ENCODE measurements at regions not wholly inside any gene's neighbourhood (a gene's known extent, or its start where the extent isn't known, plus 50 kb on each side); places are given as distances from the start of the nearest gene placed in this dataset.
A peak's percentile ranks its signal among the peaks of the same experiment; 100 is the strongest.
"Not testable (repeated sequence)": the region's sequence is repeated elsewhere in the genome, so short reads cannot be mapped to it uniquely, and the experiment has no call there.

DNA sequence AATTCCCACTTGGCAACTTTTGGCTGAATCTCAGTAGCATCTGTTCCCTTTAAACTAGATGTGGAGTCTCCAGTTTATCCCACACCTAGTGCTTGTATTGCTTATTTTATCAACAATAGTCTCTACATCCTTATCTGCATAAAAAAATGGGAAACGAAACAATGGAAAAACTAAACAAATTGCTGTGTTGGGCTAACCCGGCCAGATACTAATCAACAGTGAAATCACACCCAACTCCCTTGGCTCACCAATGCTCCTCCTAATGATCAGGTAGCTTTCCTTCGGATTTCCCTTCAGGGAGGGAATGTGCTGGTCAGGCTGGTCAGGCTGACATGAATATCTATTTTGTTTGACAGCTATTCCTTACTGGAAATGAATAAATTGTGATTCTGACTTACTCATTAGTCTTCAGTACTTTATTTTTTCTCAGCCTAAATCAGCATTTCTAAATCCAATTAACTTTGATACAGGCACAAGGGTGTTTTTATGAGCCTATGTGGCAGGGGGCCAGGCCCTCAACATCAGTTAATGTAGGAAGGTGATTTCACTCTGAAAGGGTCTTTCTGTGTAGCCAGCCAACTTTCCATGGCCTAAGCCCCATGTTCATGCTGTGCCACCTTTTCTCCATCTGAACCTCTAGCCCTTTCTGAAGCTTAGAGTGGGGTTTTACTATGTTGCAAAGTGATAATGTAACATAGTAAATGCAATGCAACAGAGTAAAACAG, 170.5 kb upstream of the NPSR1 start:
- DNase-seq (ENCODE audit: low read depth) = no peak

DNA sequence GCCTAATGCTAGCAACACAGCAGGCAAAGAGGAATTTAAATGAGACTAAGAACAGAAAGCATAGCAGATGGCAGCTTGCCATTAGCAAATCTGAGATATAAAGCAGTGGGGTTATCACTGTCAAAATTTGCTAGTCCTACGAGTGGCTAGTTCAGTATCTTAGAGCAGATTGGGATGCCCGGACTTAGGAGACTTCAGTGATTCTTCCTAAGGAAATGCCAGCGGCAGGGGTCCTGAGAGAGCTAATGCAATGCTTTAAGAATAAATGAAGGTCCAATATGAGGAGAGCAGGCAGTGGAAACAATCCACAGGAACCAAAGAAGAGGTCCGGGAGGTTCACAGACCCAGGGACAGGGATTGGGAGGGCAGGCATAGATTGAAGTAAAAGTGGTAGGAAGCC, 169.3 kb upstream of the NPSR1 start:
- no peak for DNase-seq (ENCODE audit: low read depth)

DNA sequence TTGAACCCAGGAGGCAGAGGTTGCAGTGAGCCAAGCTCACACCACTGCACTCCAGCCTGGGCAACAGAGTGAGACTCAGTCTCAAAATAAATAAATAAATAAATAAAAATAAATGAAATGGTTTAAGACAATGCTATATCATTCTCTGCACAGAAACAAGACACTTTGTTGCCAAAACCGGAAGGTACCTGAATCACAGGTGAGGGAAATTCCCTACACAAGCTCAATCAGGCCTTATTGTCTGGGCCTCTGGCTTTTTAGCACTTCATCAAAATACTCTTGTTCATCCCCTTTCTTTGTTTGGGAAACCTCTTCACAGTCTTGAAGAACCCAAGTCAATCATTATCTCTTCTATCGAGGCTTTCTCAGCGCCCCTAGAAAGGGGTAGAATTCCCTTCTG, 166.1 kb upstream of the NPSR1 start:
- no peak for DNase-seq (ENCODE audit: low read depth)

DNA sequence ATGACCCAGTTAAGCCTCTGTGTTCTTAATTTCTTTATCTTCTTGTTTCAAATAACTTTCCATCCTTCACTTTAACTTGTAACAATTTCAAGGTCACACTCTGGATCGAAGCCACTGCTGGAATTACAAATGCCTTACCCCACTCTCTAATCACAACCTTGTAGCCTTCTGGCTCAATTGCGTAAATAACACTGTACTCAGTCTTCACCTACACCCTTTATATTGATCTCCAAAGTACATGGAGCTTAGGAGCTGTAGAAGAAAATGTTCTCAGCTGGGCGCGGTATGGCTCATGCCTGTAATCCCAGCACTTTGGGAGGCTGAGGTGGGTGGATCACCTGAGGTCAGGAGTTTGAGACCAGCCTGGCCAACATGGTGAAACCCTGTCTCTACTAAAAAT, 164.3 kb upstream of the NPSR1 start:
- DNase-seq (ENCODE audit: low read depth) = no peak

DNA sequence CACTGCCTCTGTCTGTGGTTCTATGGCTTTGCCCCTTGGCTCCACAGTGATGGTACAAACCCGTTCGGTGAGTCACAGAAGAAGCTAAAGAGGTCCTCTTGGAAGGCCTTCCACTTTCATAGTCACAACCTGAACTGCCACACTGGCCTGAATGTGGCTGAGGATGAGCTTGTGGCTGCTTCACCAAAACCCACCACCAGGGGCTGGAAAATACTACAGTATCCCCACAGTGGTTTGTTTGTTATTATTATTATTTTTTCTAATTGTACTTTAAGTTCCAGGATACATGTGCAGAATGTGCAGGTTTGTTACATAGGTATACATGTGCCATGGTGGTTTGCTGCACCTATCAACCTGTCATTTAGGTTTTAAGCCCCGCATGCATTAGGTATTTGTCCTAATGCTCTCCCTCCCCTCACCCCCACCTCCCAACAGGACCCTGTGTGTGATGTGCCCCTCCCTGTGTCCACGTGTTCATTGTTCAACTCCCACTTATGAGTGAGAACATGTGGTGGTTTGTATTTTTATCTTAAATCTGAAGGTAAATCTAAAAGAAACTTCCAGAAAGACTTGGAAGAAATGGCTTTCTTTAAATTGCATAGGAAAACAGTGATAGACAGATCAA, 160.8 kb upstream of the NPSR1 start:
- DNase-seq (ENCODE audit: low read depth) = peak; percentile 0

DNA sequence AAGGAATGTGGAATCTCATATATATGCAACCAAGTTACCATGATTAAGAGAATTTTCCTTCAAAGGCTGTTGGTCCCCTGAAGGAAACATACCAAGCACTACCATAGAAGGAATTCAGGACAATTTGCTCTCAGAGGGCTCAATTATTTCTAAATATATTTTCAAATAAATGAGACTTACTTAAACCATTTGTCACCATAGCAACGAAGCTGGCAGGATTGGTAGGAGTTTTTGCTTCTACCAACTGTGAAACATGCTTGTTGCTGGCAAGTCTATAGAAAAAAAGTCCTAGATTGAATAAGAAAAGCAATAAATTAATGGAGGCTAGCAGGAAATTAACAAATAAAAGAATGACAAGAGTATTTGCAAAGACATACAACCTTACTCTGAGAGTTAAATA, 156.9 kb upstream of the NPSR1 start:
- no peak for DNase-seq (ENCODE audit: low read depth)

DNA sequence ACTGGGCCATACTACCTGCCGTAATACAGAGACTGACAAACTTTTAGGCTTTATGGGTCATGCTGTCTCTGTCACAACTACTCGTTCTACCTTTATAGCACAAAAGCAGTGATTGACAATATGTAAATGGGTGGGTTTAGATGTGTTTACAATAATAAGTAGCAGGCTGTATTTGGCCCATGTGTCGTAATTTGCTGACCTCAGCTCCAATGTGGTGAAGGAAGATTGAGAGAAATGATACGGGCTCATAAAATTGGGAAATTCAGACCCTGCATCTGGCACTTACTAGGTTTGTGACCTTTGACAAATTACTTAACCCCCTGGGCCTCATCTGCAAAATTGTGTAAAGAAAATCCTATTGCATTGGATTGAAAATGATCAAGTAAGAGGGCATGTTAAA, 150.8 kb upstream of the NPSR1 start:
- DNase-seq (ENCODE audit: low read depth) = no peak

DNA sequence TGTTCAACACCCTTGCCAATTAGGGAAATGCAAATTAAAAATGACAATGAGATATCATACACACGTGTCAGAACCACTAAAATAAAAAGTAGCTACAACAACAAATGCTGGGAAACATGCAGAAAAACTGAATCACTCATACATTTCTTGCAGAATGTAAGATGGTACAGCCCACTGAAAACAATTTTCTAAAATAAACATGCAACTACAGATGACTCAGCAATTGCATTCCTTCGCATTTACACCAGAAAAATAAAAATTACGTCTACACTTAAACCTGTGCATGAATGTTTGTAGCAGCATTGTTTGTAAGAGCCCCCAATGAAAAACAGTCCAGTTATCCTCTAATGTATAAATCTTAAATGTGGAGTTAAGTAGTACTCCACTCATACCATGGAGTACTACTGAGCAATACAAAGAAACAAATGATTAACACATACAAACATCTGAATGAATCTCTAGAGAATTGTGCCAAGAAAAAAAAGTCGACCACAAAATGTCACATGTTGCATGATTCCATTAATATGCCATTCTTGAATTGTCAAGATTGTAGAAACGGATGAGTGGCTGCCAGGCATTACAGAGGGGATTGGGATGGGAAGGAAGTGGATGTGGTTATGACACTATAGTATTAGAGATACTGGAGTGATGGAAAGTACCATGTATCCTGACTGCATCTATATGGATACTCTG, 134.6 kb upstream of the NPSR1 start:
- peak; percentile 25 for DNase-seq (ENCODE audit: low read depth)

DNA sequence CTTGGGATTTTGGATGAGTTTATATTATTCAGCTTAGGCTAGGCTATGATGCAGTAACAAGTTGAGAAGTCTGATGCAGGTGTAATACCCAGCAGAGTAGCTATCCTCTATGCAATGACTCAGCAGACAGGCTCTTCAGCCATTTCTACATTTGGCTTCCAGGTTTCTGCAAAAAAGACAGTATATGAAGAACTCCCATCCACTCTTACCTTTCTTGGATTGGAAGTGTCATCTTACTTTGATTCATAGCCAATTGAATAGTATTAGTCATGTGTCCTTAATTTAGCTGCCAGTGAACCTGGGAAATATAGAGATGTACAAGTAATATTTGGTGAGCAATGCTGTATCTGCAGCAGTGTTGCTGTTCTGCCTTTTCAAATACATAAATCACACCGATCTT, 127.8 kb upstream of the NPSR1 start:
- DNase-seq (ENCODE audit: low read depth) = no peak

DNA sequence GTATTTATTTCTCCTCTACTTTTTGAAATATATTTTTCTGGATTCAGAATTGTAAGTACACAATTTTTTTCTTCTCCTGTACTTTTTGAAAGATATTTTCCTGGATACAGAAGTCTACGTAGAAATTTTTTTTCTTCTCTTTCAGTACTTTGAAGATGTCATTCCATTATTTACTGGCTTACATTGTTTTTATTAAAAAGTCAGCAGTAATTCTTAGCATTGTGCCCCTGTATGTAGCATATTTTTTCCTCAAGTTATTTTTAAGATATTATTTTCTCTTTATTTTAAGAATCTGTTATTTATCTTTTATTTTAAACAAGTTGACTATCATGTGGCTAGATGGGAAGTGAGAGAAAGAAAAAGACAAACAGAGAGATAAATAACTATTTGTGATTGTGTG, 119.0 kb upstream of the NPSR1 start:
- no peak for DNase-seq (ENCODE audit: low read depth)

DNA sequence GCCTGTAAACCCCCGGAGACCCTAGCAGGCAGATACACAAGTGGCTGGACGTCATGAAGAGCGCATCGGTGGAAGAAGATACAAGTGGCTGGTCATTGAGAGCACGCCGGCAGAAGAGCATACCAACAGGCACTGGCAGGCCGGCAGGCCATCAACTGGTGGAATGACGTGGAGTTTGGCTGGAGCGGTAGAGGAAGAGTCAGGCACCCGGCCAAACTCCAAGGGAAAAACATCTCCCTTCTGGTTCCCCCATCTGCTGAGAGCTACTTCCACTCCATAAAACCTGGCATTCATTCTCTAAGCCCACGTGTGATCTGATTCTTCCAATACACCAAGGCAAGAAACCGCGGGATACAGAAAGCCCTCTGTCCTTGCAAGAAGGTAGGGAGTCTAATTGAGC, 113.4 kb upstream of the NPSR1 start:
- no peak for DNase-seq (ENCODE audit: low read depth)

DNA sequence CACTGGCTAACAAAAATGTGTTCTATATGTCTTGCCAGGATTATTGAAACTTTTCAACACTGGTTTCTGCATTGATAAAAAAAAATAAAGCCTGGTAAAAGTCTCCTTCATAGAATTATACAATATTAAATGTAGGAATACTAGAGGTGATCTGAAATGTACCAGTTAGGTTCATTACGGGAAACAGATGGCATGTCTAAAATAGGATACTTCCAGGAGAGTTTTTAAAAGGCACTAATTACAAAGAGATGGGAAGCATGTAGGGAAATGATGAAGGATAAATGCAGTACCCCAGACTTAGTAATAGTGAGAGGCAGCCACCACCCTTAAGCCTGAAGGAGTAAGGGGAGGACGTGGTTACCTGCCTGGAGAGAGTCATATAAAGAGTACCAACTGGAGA, 107.0 kb upstream of the NPSR1 start:
- no peak for DNase-seq (ENCODE audit: low read depth)

DNA sequence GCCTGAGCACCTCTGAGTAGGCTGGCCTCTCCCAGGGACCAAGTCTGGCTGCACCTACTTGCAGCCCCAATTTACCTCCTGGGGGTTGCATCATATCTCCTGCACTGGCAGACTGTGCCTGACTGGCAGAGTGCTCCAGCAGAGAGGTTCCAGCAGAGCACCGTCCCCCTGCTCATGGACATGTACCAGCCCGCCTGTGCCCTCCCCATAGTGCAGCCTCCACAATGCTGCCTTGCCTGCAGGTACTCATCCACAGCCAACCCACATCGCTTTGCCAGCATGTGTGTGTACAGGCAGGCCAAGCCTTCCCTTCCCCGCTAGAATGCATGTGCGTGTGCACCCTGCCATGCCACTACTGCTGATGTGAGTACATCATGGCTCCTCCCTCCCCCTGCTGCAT, 105.5 kb upstream of the NPSR1 start:
- DNase-seq (ENCODE audit: low read depth) = no peak

DNA sequence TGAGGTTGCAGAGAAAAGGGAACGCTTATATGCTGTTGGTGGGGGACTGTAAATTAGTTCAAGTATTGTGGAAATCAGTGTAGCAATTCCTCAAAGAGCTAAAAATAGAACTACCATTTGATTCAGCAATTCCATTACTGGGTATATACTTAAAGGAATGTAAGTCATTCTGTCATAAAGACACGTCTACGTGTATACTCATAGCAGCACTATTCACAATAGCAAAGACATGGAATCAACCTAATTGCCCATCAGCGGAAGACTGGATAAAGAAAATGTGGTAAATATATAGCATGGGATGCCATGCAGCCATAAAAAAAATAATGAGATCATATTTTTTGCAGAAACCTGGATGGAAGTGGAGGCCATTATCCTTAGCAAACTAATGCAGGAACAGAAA, 100.0 kb upstream of the NPSR1 start:
- no peak for DNase-seq (ENCODE audit: low read depth)

DNA sequence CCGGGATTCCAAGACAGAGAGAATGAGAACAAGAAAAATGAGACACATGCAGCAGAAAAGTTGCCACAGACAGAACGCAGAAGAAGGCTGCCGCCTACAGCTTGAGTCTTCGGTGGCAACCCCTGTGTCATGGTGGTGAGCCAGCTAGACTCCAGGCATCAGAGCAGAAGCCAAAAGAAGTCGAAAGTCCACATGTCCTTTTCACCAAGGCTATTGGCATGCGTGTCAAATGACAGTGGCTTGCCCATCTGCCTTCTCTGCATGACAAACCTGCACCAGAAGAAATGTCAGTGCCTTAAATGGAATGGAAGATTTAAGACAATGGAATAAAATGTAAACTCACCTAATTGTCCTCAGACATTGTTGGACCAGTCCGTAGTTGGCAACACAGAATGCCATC, 93.9 kb upstream of the NPSR1 start:
- DNase-seq (ENCODE audit: low read depth) = no peak

DNA sequence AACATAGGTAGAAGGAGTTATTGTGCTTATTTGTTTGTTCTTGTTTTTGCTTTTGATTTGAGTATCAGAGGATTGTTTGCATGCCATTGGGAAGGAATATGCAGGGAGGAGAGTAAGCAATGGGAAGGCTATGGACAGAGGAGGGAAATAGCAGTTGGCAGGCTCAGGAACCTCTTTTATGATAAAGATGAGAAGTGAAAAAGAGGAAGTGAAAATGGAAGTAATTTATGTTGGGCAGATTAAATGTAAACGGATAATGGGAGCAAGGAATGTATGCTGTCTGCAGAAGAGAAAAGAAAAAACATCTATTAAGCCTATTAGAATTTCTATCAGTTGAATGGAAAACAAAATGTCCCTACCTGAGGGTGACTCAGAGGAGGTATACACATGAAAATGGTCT, 90.1 kb upstream of the NPSR1 start:
- DNase-seq (ENCODE audit: low read depth) = no peak

DNA sequence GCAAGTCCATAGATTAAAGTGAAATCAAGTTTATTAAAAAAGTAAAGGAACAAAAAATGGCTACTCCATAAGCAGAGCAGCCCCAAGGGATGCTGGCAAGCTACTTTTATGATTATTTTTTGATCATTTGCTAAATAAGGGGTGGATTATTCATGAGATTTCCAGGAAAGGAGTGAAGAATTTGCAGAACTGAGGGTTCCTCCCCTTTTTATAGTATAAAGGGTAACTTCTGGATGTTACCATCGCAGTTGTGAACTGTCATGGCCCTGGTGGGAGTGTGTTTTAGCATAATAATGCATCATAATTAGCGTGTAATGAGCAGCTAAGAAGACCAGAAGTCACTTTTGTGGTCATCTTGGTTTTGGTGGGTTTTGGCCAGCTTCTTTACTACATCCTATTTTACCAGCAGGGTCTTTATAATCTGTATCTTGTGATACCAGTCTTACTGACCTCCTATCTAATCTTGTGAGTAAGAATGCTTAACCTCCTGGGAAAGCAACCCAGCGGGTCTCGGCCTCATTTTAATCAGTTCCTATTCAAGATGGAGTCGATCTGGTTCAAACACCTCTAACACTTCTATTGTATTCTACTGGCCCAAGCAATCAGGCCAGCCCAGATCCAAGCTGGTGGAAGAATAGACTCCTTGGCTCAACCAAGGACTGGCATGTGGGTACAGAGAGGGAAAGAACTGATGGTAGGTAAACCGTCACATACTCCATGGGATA, 87.9 kb upstream of the NPSR1 start:
- DNase-seq (ENCODE audit: low read depth) = no peak

DNA sequence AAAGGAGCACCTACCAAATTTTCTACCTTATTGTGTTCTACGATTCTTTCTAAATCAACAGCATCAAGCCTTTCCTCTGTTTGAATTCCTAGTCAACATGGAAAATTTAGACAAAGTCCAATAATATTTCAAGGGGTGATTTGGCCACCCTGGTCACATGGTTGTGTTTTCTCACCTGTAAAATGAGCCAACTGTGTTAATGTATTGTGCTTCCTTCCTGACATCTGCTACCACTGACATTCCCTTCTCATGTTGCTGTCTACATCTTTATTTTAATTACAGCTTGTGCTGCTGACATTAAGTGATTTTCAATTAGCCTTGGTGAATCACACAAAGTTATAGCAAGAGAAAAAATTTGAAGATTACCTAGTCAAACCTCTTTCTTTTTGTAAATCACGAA, 83.0 kb upstream of the NPSR1 start:
- no peak for DNase-seq (ENCODE audit: low read depth)

DNA sequence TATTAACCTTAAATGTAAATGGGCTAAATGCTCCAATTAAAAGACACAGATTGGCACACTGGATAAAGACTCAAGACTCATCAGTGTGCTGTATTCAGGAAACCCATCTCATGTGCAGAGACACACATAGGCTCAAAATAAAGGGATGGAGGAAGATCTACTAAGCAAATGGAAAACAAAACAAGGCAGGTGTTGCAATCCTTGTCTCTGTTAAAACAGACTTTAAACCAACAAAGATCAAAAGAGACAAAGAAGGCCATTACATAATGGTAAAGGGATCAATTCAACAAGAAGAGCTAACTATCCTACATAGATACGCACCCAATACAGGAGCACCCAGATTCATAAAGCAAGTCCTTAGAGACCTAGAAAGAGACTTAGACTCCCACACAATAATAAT, 80.1 kb upstream of the NPSR1 start:
- DNase-seq (ENCODE audit: low read depth) = not testable (repeated sequence)

DNA sequence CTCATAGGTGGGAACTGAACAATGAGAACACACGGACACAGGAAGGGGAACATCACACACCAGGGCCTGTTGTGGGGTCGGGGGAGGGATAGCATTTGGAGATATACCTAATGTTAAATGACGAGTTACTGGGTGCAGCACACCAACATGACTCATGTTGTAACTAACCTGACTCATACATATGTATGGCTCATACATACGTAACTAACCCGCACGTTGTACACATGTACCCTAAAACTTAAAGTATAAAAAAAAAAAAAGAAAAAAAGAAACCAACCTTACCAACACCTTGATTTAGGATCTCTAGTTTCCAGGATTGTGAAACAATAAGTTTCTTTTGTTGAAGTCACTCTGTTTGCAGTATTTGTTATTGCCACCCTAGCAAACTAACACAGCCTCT, 76.3 kb upstream of the NPSR1 start:
- DNase-seq (ENCODE audit: low read depth) = not testable (repeated sequence)

DNA sequence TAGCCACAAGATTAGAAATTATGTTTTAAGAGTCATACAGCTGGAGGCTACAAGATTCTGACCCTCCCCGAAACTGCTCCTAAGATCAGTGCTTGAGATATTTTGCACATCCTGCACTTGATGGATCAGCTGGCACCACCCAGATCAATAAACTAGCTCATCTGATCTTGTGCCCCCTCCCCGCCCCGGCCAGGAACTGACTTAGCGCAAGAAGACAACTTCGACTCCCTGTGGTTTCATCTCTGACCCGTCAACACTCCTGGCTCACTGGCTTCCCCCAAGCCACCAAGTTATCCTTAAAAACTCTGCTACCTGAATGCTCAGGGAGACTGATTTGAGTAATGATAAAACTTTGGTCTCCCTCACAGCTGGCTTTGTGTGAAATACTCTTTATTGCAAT, 73.5 kb upstream of the NPSR1 start:
- no peak for DNase-seq (ENCODE audit: low read depth)

DNA sequence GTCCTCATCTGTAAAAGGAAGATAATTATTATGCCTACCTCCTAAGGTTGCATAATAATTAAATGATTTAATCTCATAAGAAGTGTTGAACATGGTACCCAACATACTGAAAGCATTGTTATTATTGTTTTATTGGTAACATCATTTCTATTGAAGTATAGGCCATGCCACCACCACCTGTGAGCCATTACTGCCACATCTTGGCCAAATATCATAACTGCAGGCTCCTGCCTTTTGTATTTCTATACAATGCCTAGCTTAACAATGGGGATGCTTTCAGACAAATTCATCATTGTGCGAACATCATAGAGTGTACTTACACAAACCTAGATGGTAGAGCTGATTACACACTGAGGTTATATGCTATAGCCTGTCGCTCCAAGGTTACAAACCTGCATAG, 61.1 kb upstream of the NPSR1 start:
- peak; percentile 7 for DNase-seq (ENCODE audit: low read depth)

Data from iris pigment epithelial cell (primary cell).